Spleen (tissue), 11 donors: ENCODE measurements at regions not wholly inside any gene's neighbourhood (a gene's known extent, or its start where the extent isn't known, plus 50 kb on each side); places are given as distances from the start of the nearest gene placed in this dataset.

Experiments
- DNase-seq: peaks from one replicate; pipeline ENCODE4 v3.0.0-alpha.2; 2020
- H3K27ac ChIP-seq, 8 donors: fragments of 200-600 bp; sonication (generic) in 7 of 8; 1 replicate in 4 of 8; 2 replicates in 4 of 8; pipeline versions ENCODE4 v1.5.0 to v1.8.0; 2016 to 2021; ENCODE audit warnings: inconsistent platforms in 4 of 8, mild to moderate bottlenecking in 4 of 8, moderate library complexity in 1 of 8
- H3K27me3 ChIP-seq, 7 donors: fragments of 200-600 bp; sonication (generic) in 6 of 7; replicated peaks in 1 of 7; 1 replicate in 4 of 7; 2 replicates in 3 of 7; pipeline versions ENCODE4 v1.5.0 to v1.8.0; 2016 to 2021; ENCODE audit warnings: inconsistent platforms in 3 of 7, mild to moderate bottlenecking in 1 of 7
- H3K36me3 ChIP-seq, 6 donors: fragments of 200-600 bp; sonication (generic) in 5 of 6; 1 replicate in 4 of 6; 2 replicates in 2 of 6; pipeline versions ENCODE4 v1.5.0 to v1.8.0; 2016 to 2021; ENCODE audit warnings: inconsistent platforms in 2 of 6
- H3K4me1 ChIP-seq, 6 donors: fragments of 200-600 bp; sonication (generic) in 5 of 6; 1 replicate in 3 of 6; 2 replicates in 3 of 6; pipeline versions ENCODE4 v1.5.0 to v1.8.0; 2016 to 2021; ENCODE audit warnings: inconsistent platforms in 3 of 6
- H3K4me3 ChIP-seq, 8 donors: fragments of 200-600 bp; sonication (generic) in 7 of 8; 1 replicate in 4 of 8; 2 replicates in 4 of 8; pipeline versions ENCODE4 v1.5.0 to v1.8.0; 2016 to 2021; ENCODE audit warnings: inconsistent platforms in 4 of 8, mild to moderate bottlenecking in 4 of 8, moderate library complexity in 2 of 8
- H3K9me3 ChIP-seq, 8 donors: fragments of 200-600 bp; sonication (generic) in 7 of 8; 1 replicate in 4 of 8; 2 replicates in 4 of 8; pipeline versions ENCODE4 v1.5.0 to v1.8.0; 2016 to 2021; ENCODE audit warnings: inconsistent platforms in 4 of 8
- POLR2A ChIP-seq, 3 donors: fragments of 450-650 bp; IDR thresholded peaks; one replicate each; pipeline ENCODE4 v1.5.1; 2017; ENCODE audit warnings: antibody characterized with exemption in 3 of 3, mild to moderate bottlenecking in 1 of 3
- POLR2AphosphoS5 ChIP-seq, 3 donors: sonication (generic); formaldehyde crosslinking; IDR thresholded peaks; one replicate each; pipeline ENCODE4 v1.5.1; 2017; ENCODE audit warnings: antibody characterized with exemption in 3 of 3
- WGBS, 5 donors: extraction: QIAGEN DNeasy Blood & Tissue Kit in 3 of 5; methylation state at CpG; one replicate each; pipeline versions ENCODE4 v1.1.5 to v1.1.7; 2013 to 2018; 5-methylcytosine and 5-hydroxymethylcytosine counted together
- intact Hi-C: fragments of 100-400 bp; cut with DNase I; formaldehyde crosslinking; loops from one replicate; pipeline ENCODE4 v1.15.0; 2023; ENCODE audit warnings: low total_unique reads
- TF ChIP-seq, protein P1 (sequence below), 11 experiments: fragments of 200-600 bp in 7 of 11; fragments of 450-650 bp in 4 of 11; sonication (generic) in 4 of 11; IDR thresholded peaks in 8 of 11; conservative IDR thresholded peaks in 3 of 11; 1 replicate in 7 of 11; 2 replicates in 4 of 11; pipeline versions ENCODE4 v1.4.0 to v1.8.0; 2016 to 2021; ENCODE audit warnings: antibody characterized with exemption in 11 of 11, inconsistent platforms in 4 of 11, mild to moderate bottlenecking in 1 of 11
- donor health status: healthy with polysubstance abuse.
- donor health status: DM: no; HTN: no; CAD: no; lungs with moderate emphysema.
- donor health status: DM: no; HTN: no; CAD: no.
- donor health status: Bipolar disorder and iron deficiency.
- donor health status: healthy.
- donor health status: DM: no; HTN: no; CAD: no.
- donor health status: DM: yes; HTN: yes; CAD: no.

DNA sequence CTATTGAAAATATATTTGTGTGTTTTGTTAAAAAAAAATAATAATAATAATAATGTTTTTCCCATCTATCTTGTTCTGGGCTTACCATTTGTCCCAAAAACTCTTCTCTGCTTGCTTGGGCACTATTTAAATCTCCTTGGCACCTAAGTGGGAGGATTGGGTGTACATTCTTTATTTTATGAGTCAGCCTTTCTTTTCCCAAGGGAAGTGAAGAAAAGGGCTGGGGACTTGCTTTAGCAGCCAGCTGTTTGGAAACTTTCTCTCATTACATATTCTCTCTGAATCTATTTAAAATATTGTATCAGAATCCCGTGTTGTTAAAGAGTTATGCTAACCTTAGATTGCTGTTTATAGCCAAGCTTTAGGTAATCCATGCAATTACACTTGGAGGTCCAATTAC is 2332.4 kb downstream of the ARAP2 start:
- no peak overlapping the region for H3K4me3 ChIP-seq
- intact Hi-C loops = no loop called here
- WGBS, 5 donors = 53 to 86% (median 66%) methylated on average over 1 of the region's 1 CpG
- H3K9me3 ChIP-seq = peaks cover 0 to 33% (median 17%) of the 10 kb centered on the region in 8 donors
- H3K27ac ChIP-seq = no peak overlapping the region
- H3K4me1 ChIP-seq = no peaks in the 10 kb centered on the region
- TF ChIP-seq, protein P1, sequence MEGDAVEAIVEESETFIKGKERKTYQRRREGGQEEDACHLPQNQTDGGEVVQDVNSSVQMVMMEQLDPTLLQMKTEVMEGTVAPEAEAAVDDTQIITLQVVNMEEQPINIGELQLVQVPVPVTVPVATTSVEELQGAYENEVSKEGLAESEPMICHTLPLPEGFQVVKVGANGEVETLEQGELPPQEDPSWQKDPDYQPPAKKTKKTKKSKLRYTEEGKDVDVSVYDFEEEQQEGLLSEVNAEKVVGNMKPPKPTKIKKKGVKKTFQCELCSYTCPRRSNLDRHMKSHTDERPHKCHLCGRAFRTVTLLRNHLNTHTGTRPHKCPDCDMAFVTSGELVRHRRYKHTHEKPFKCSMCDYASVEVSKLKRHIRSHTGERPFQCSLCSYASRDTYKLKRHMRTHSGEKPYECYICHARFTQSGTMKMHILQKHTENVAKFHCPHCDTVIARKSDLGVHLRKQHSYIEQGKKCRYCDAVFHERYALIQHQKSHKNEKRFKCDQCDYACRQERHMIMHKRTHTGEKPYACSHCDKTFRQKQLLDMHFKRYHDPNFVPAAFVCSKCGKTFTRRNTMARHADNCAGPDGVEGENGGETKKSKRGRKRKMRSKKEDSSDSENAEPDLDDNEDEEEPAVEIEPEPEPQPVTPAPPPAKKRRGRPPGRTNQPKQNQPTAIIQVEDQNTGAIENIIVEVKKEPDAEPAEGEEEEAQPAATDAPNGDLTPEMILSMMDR (IDR thresholded peaks at IDR 0.05 in 8 of 11, conservative IDR thresholded peaks at IDR 0.05 in 3 of 11) = no peak
- TF ChIP-seq POLR2AphosphoS5 (IDR thresholded peaks at IDR 0.05) = no peak
- no peak for TF ChIP-seq POLR2A (IDR thresholded peaks at IDR 0.05)
- DNase-seq = no peak
- no peaks in the 10 kb centered on the region for H3K27me3 ChIP-seq
- H3K36me3 ChIP-seq = no peaks in the 10 kb centered on the region

DNA sequence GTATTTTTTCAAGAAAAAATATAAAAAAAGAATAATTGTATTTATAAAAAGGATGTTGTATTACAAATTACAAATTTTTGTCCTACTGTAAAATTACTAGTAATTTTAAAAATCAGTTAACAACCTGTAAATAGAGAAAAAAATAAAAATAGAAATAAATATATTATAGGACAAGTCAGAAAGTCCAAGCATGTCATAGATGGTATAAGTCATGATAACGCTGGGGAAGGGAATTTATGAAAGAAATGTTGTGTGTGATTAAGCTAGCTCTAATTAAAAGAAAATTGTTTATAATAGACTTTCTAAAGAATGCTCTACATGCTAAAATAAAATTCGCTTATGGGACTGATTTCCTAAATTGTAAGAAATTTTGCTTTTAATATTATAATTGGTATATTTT is 2329.9 kb downstream of the ARAP2 start:
- Histone ChIP-seq H3K36me3 (no peaks in the 10 kb centered on the region), H3K27me3 (no peaks in the 10 kb centered on the region), H3K4me3 (no peak overlapping the region), H3K27ac (no peak overlapping the region), H3K9me3 (peaks cover 0 to 36% (median 14%) of the 10 kb centered on the region in 8 donors), H3K4me1 (no peaks in the 10 kb centered on the region)
- DNase-seq = no peak
- intact Hi-C loops = no loop called here
- no peak for TF ChIP-seq POLR2A (IDR thresholded peaks at IDR 0.05)
- TF ChIP-seq, protein P1 (IDR thresholded peaks at IDR 0.05 in 8 of 11, conservative IDR thresholded peaks at IDR 0.05 in 3 of 11) = no peak
- no peak for TF ChIP-seq POLR2AphosphoS5 (IDR thresholded peaks at IDR 0.05)
- WGBS, 5 donors = 63 to 80% (median 68%) methylated on average over 2 of the region's 2 CpGs

DNA sequence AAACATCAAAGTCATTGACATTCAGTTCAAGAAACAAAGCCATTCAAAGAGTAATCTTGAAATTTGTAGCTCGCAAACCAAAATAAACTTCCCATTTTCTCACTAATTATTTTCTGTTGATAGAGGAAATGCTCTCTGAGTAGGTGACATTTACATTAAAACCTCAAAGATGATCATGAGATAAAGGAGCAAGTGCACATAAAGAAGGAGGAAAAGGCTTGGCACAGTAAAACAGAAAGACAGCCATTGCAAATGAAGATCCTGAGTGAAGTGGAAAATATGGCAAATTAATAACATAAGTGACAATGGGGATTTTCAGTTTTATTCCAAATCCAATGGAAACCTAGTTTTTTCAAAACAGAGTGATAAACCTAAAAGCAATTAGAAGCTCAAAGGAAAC is 2320.8 kb downstream of the ARAP2 start:
- H3K27me3 ChIP-seq = no peaks in the 10 kb centered on the region
- no peak overlapping the region for H3K27ac ChIP-seq
- intact Hi-C loops = no loop called here
- TF ChIP-seq POLR2A (IDR thresholded peaks at IDR 0.05) (no peak), POLR2AphosphoS5 (IDR thresholded peaks at IDR 0.05) (no peak)
- TF ChIP-seq, protein P1 (IDR thresholded peaks at IDR 0.05 in 8 of 11, conservative IDR thresholded peaks at IDR 0.05 in 3 of 11) = no peak
- WGBS, 5 donors = 81 to 93% (median 91%) methylated on average over 1 of the region's 1 CpG
- peaks cover 0 to 14% (median 0%) of the 10 kb centered on the region in 8 donors for H3K9me3 ChIP-seq
- no peaks in the 10 kb centered on the region for H3K36me3 ChIP-seq
- no peak for DNase-seq
- no peaks in the 10 kb centered on the region for H3K4me1 ChIP-seq
- no peak overlapping the region for H3K4me3 ChIP-seq

DNA sequence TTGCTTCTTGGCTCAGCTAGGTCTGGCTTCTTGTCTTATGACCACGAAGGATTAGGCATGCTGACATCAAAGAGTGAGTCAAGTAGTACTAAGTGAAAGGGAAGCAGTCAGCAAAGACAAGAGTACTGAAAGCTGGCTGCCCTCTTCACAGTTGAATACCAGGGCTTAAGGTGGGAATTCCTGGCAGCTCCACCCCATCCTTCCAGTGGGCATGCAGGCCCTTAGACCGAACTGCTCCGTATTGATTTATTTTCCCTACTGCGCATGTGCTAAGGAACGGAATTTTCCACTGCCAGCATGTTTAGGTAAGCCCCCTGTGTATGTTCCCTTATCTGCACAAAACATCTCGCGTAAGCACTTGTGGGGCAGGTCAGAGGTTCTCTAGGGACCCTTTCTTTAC is 2320.1 kb downstream of the ARAP2 start:
- no peak overlapping the region for H3K4me3 ChIP-seq
- DNase-seq = peak; percentile 33
- no peaks in the 10 kb centered on the region for H3K36me3 ChIP-seq
- 59 to 70% (median 64%) methylated on average over 7 of the region's 7 CpGs for WGBS, 5 donors
- H3K27ac ChIP-seq = no peak overlapping the region
- intact Hi-C loops = no loop called here
- H3K27me3 ChIP-seq = no peaks in the 10 kb centered on the region
- H3K9me3 ChIP-seq = peaks cover 0 to 14% (median under 1%) of the 10 kb centered on the region in 8 donors
- H3K4me1 ChIP-seq = no peaks in the 10 kb centered on the region
- TF ChIP-seq, protein P1 (IDR thresholded peaks at IDR 0.05 in 8 of 11, conservative IDR thresholded peaks at IDR 0.05 in 3 of 11) = no peak
- TF ChIP-seq POLR2AphosphoS5 (IDR thresholded peaks at IDR 0.05) = no peak
